Natural killer cell (primary cell): ENCODE measurements at regions not wholly inside any gene's neighbourhood (a gene's known extent, or its start where the extent isn't known, plus 50 kb on each side); places are given as distances from the start of the nearest gene placed in this dataset.

ENCODE experiments used
- ATAC-seq, 3 donors: fragments of 150-1000 bp in 2 of 3; fragments of 200-7000 bp in 1 of 3; cut with Tn5 transposase; 1 replicate in 1 of 3; 2 replicates in 2 of 3; pipeline ENCODE4 v1.10.0; 2021; ENCODE audit warnings: mild to moderate bottlenecking in 2 of 3, moderate library complexity in 2 of 3
- DNase-seq, 2 donors: peaks; one replicate each; pipeline versions ENCODE4 v3.0.0 to v3.0.0-alpha.2; 2013 to 2021; ENCODE audit warnings: mixed read lengths in 1 of 2
- H3K27ac ChIP-seq: one replicate; pipeline ENCODE4 v1.5.1; 2013; ENCODE audit warnings: mild to moderate bottlenecking, low read length
- H3K27me3 ChIP-seq: one replicate; pipeline ENCODE4 v1.6.1; 2013; ENCODE audit warnings: low read length; ENCODE audit not compliant: control insufficient read depth, insufficient read depth
- H3K36me3 ChIP-seq: one replicate; pipeline ENCODE4 v1.6.1; 2013; ENCODE audit warnings: low read length; ENCODE audit not compliant: control insufficient read depth, insufficient read depth
- H3K4me1 ChIP-seq: one replicate; pipeline ENCODE4 v1.6.1; 2013; ENCODE audit warnings: low read length; ENCODE audit not compliant: control insufficient read depth, insufficient read depth
- H3K4me3 ChIP-seq: one replicate; pipeline ENCODE4 v1.5.1; 2013; ENCODE audit warnings: low read length
- H3K9me3 ChIP-seq: one replicate; pipeline ENCODE4 v1.6.1; 2013; ENCODE audit warnings: low read length; ENCODE audit not compliant: control insufficient read depth, insufficient read depth
- H3K27ac Mint-ChIP-seq, 2 donors: one replicate each; pipeline ENCODE4 v1.8.0; 2022; ENCODE audit warnings: mild to moderate bottlenecking in 2 of 2, mixed read lengths in 2 of 2, moderate library complexity in 1 of 2
- H3K27me3 Mint-ChIP-seq, 2 donors: one replicate each; pipeline ENCODE4 v1.8.0; 2022; ENCODE audit warnings: low read depth in 2 of 2, mixed read lengths in 2 of 2
- H3K36me3 Mint-ChIP-seq: one replicate; pipeline ENCODE4 v1.8.0; 2022; ENCODE audit warnings: mixed read lengths
- H3K4me1 Mint-ChIP-seq, 2 donors: one replicate each; pipeline ENCODE4 v1.8.0; 2022; ENCODE audit warnings: mixed read lengths in 2 of 2
- H3K4me3 Mint-ChIP-seq: one replicate; pipeline ENCODE4 v1.8.0; 2022; ENCODE audit warnings: mild to moderate bottlenecking, moderate library complexity, mixed read lengths
- H3K9me3 Mint-ChIP-seq, 2 donors: one replicate each; pipeline ENCODE4 v1.8.0; 2022; ENCODE audit warnings: mixed read lengths in 2 of 2
- CTCF ChIP-seq: fragments of 200-600 bp; IDR thresholded peaks from one replicate; pipeline ENCODE4 v1.8.0; 2022; ENCODE audit warnings: antibody characterized with exemption
- whole genome bisulfite sequencing: methylation state at CpG from one replicate; pipeline ENCODE4 v1.1.7; 2013; ENCODE audit warnings: missing lambda C conversion rate; ENCODE audit not compliant: insufficient coverage; 5-methylcytosine and 5-hydroxymethylcytosine counted together
- intact Hi-C: fragments of 100-400 bp; cut with micrococcal nuclease; formaldehyde crosslinking; loops from one replicate; pipeline ENCODE4 v1.14.2; 2022

- Mint-ChIP-seq H3K36me3 (no peaks in the 10 kb centered on the region), H3K27me3 (no peaks in the 10 kb centered on the region), H3K27ac (no peak overlapping the region), H3K9me3 (peaks cover 4 to 17% of the 10 kb centered on the region in 2 donors), H3K4me1 (no peaks in the 10 kb centered on the region), H3K4me3 (no peak overlapping the region)
- Histone ChIP-seq H3K9me3 (peaks cover 3% of the 10 kb centered on the region), H3K36me3 (no peaks in the 10 kb centered on the region), H3K27ac (no peak overlapping the region), H3K4me1 (no peaks in the 10 kb centered on the region), H3K27me3 (no peaks in the 10 kb centered on the region), H3K4me3 (no peak overlapping the region)
- intact Hi-C loops, result no loop called here
- DNase-seq (no peak), ATAC-seq (no peak)
- WGBS, result 72% methylated on average over 1 of the region's 2 CpGs
- no peak for TF ChIP-seq CTCF
These were observed 1052.8 kb downstream of the BRINP3 start for GRCh38 chr1:189424746-189425331.

- intact Hi-C loops, result no loop called here
- H3K27me3 ChIP-seq, result no peaks in the 10 kb centered on the region
- Mint-ChIP-seq H3K36me3 (no peaks in the 10 kb centered on the region), H3K4me1 (no peaks in the 10 kb centered on the region), H3K27me3 (no peaks in the 10 kb centered on the region), H3K4me3 (no peak overlapping the region), H3K9me3 (peaks cover 10 to 17% of the 10 kb centered on the region in 2 donors), H3K27ac (no peak overlapping the region)
- no peak for ATAC-seq
- H3K4me3 ChIP-seq, result no peak overlapping the region
- H3K36me3 ChIP-seq, result no peaks in the 10 kb centered on the region
- no peak for TF ChIP-seq CTCF
- DNase-seq, result no peak
- no peak overlapping the region for H3K27ac ChIP-seq
- WGBS, result 73% methylated on average over 4 of the region's 4 CpGs
- H3K9me3 ChIP-seq, result peaks cover 4% of the 10 kb centered on the region
- no peaks in the 10 kb centered on the region for H3K4me1 ChIP-seq
These were observed 1048.1 kb downstream of the BRINP3 start for GRCh38 chr1:189429610-189430009.

- H3K9me3 Mint-ChIP-seq, result peaks cover 14 to 19% of the 10 kb centered on the region in 2 donors
- H3K4me1 Mint-ChIP-seq, result no peaks in the 10 kb centered on the region
- Histone ChIP-seq H3K27me3 (no peaks in the 10 kb centered on the region), H3K36me3 (no peaks in the 10 kb centered on the region), H3K27ac (no peak overlapping the region), H3K9me3 (peaks cover 4% of the 10 kb centered on the region), H3K4me3 (no peak overlapping the region), H3K4me1 (no peaks in the 10 kb centered on the region)
- H3K36me3 Mint-ChIP-seq, result no peaks in the 10 kb centered on the region
- ATAC-seq (no peak), DNase-seq (no peak)
- no peak overlapping the region for H3K4me3 Mint-ChIP-seq
- no peak overlapping the region for H3K27ac Mint-ChIP-seq
- no peaks in the 10 kb centered on the region for H3K27me3 Mint-ChIP-seq
- intact Hi-C loops, result no loop called here
- 98% methylated on average over 2 of the region's 2 CpGs for WGBS
- TF ChIP-seq CTCF, result no peak
These were observed 1046.2 kb downstream of the BRINP3 start for GRCh38 chr1:189431447-189431846.

- peaks cover 4% of the 10 kb centered on the region for H3K9me3 ChIP-seq
- Mint-ChIP-seq H3K9me3 (peaks cover 11 to 16% of the 10 kb centered on the region in 2 donors), H3K4me1 (no peaks in the 10 kb centered on the region), H3K27me3 (no peaks in the 10 kb centered on the region), H3K27ac (no peak overlapping the region), H3K36me3 (no peaks in the 10 kb centered on the region), H3K4me3 (no peak overlapping the region)
- no peak overlapping the region for H3K4me3 ChIP-seq
- no peak overlapping the region for H3K27ac ChIP-seq
- H3K27me3 ChIP-seq, result no peaks in the 10 kb centered on the region
- no peak for TF ChIP-seq CTCF
- no peaks in the 10 kb centered on the region for H3K4me1 ChIP-seq
- H3K36me3 ChIP-seq, result no peaks in the 10 kb centered on the region
- no CpG with 5 or more reads among the region's 2 CpGs for WGBS
- DNase-seq (no peak), ATAC-seq (no peak)
- intact Hi-C loops, result no loop called here
These were observed 1044.9 kb downstream of the BRINP3 start for GRCh38 chr1:189432753-189433152.
